ENCODE measurements at regions not wholly inside any gene's neighbourhood (a gene's known extent, or its start where the extent isn't known, plus 50 kb on each side); places are given as distances from the start of the nearest gene placed in this dataset.
"Not testable (repeated sequence)": the region's sequence is repeated elsewhere in the genome, so short reads cannot be mapped to it uniquely, and the experiment has no call there.

GRCh38 chr10:130967161-130967560 is 344.4 kb downstream of the TCERG1L start:
- DNase-seq (ENCODE audit: low spot score): no peak

- no peak for DNase-seq (ENCODE audit: low spot score)
Observed at GRCh38 chr10:130967784-130968183, 343.7 kb downstream of the TCERG1L start.

- DNase-seq (ENCODE audit: low spot score): no peak
Observed at GRCh38 chr10:130968511-130968910, 343.0 kb downstream of the TCERG1L start.

- no peak for DNase-seq (ENCODE audit: low spot score)
Observed at GRCh38 chr10:130968964-130969363, 342.6 kb downstream of the TCERG1L start.

GRCh38 chr10:130969700-130970099 is 341.8 kb downstream of the TCERG1L start:
- DNase-seq (ENCODE audit: low spot score): no peak

- no peak for DNase-seq (ENCODE audit: low spot score)
Observed at GRCh38 chr10:130970341-130971122, 341.0 kb downstream of the TCERG1L start.

GRCh38 chr10:130971123-130971435 is 340.4 kb downstream of the TCERG1L start:
- no peak for DNase-seq (ENCODE audit: low spot score)

GRCh38 chr10:130973127-130973839 is 338.2 kb downstream of the TCERG1L start:
- no peak for DNase-seq (ENCODE audit: low spot score)

GRCh38 chr10:130974166-130974565 is 337.4 kb downstream of the TCERG1L start:
- no peak for DNase-seq (ENCODE audit: low spot score)

- DNase-seq (ENCODE audit: low spot score): not testable (repeated sequence)
Observed at GRCh38 chr10:130975351-130975750, 336.2 kb downstream of the TCERG1L start.

GRCh38 chr10:130982802-130983201 is 328.7 kb downstream of the TCERG1L start:
- no peak for DNase-seq (ENCODE audit: low spot score)

- DNase-seq (ENCODE audit: low spot score): no peak
Observed at GRCh38 chr10:130983749-130984148, 327.8 kb downstream of the TCERG1L start.

- no peak for DNase-seq (ENCODE audit: low spot score)
Observed at GRCh38 chr10:130984686-130985085, 326.8 kb downstream of the TCERG1L start.

- no peak for DNase-seq (ENCODE audit: low spot score)
Observed at GRCh38 chr10:130985158-130985753, 326.3 kb downstream of the TCERG1L start.

- DNase-seq (ENCODE audit: low spot score): no peak
Observed at GRCh38 chr10:130986846-130987245, 324.7 kb downstream of the TCERG1L start.

- DNase-seq (ENCODE audit: low spot score): no peak
Observed at GRCh38 chr10:130987401-130987800, 324.1 kb downstream of the TCERG1L start.

GRCh38 chr10:130989670-130990232 is 321.8 kb downstream of the TCERG1L start:
- no peak for DNase-seq (ENCODE audit: low spot score)

- DNase-seq (ENCODE audit: low spot score): no peak
Observed at GRCh38 chr10:130990486-130990885, 321.0 kb downstream of the TCERG1L start.

GRCh38 chr10:130992802-130993523 is 318.6 kb downstream of the TCERG1L start:
- DNase-seq (ENCODE audit: low spot score): no peak

- DNase-seq (ENCODE audit: low spot score): no peak
Observed at GRCh38 chr10:130993612-130994011, 317.9 kb downstream of the TCERG1L start.

- no peak for DNase-seq (ENCODE audit: low spot score)
Observed at GRCh38 chr10:130994191-130994590, 317.3 kb downstream of the TCERG1L start.

GRCh38 chr10:130994845-130995244 is 316.7 kb downstream of the TCERG1L start:
- no peak for DNase-seq (ENCODE audit: low spot score)

Data from H4 (cell line).